Astrocyte (in vitro differentiated cells and primary cell): ENCODE measurements at regions not wholly inside any gene's neighbourhood (a gene's known extent, or its start where the extent isn't known, plus 50 kb on each side); places are given as distances from the start of the nearest gene placed in this dataset.

Experiments used
- EZH2 ChIP-seq: IDR thresholded peaks from 2 replicates; pipeline ENCODE4 v1.6.1; 2012; ENCODE audit warnings: mild to moderate bottlenecking, low read length, inconsistent platforms; ENCODE audit not compliant: insufficient read depth
- TF ChIP-seq, protein P1 (sequence below): IDR thresholded peaks from 2 replicates; pipeline ENCODE4 v1.5.1; 2011; ENCODE audit warnings: low read depth, mild to moderate bottlenecking, inconsistent platforms, low read length, moderate library complexity; ENCODE audit not compliant: insufficient read depth

DNA sequence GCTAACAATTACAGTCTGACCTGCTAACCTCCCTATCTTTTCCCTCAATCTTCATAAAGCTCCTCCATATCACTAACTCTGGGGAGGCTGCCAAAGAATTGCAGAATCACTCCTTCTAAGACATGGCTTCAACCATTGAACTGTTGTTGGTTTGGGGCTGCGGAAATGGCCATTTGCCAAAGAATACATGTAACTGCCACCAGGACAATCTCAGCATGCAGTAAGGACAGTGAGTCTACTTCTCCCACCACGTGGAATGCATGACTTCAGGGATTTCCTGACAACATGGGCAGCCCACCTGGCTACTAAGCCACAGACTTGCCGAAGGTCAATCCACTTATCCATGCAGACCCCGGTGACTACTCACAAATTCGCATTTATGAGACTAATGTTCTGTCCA lies 104.3 kb upstream of the NUDT7 start:
- TF ChIP-seq, protein P1, sequence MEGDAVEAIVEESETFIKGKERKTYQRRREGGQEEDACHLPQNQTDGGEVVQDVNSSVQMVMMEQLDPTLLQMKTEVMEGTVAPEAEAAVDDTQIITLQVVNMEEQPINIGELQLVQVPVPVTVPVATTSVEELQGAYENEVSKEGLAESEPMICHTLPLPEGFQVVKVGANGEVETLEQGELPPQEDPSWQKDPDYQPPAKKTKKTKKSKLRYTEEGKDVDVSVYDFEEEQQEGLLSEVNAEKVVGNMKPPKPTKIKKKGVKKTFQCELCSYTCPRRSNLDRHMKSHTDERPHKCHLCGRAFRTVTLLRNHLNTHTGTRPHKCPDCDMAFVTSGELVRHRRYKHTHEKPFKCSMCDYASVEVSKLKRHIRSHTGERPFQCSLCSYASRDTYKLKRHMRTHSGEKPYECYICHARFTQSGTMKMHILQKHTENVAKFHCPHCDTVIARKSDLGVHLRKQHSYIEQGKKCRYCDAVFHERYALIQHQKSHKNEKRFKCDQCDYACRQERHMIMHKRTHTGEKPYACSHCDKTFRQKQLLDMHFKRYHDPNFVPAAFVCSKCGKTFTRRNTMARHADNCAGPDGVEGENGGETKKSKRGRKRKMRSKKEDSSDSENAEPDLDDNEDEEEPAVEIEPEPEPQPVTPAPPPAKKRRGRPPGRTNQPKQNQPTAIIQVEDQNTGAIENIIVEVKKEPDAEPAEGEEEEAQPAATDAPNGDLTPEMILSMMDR, result no peak
- no peak for TF ChIP-seq EZH2
